ENCODE measurements at regions not wholly inside any gene's neighbourhood (a gene's known extent, or its start where the extent isn't known, plus 50 kb on each side); places are given as distances from the start of the nearest gene placed in this dataset.

- no peak for DNase-seq (ENCODE audit: low spot score)
These were observed 123.4 kb downstream of the CEBPB start for GRCh38 chr20:50313827-50314677.

DNA sequence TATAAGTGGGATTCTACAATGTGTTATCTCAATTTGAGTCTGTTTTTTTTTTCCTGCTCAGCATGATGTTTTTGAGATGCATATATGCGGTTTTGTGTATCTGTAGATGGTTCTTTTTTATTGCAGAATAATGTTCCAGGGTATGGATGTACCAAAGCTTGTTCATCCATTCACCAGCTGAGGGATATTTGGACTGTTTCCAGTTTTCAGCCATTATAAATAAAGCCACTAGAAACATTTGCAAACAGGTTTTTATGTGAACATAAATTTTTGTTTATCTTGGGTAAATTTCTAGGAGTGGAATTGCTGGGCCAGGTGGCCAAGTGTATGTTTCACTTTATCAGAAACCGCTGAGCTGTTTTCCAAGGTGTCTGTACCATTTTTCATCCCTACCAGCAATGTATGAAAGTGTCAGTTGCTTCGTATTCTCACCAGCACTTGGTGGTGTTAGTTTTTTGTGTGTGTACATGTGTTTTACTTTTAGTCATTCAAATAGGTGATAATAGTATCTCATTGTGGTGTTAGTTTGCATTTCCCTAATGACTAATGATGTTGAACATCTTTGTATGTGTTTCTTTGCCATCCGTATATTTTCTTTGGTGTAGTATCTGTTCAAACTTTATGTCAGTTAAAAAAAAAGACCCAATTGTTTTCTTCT, 124.2 kb downstream of the CEBPB start:
- no peak for DNase-seq (ENCODE audit: low spot score)

DNA sequence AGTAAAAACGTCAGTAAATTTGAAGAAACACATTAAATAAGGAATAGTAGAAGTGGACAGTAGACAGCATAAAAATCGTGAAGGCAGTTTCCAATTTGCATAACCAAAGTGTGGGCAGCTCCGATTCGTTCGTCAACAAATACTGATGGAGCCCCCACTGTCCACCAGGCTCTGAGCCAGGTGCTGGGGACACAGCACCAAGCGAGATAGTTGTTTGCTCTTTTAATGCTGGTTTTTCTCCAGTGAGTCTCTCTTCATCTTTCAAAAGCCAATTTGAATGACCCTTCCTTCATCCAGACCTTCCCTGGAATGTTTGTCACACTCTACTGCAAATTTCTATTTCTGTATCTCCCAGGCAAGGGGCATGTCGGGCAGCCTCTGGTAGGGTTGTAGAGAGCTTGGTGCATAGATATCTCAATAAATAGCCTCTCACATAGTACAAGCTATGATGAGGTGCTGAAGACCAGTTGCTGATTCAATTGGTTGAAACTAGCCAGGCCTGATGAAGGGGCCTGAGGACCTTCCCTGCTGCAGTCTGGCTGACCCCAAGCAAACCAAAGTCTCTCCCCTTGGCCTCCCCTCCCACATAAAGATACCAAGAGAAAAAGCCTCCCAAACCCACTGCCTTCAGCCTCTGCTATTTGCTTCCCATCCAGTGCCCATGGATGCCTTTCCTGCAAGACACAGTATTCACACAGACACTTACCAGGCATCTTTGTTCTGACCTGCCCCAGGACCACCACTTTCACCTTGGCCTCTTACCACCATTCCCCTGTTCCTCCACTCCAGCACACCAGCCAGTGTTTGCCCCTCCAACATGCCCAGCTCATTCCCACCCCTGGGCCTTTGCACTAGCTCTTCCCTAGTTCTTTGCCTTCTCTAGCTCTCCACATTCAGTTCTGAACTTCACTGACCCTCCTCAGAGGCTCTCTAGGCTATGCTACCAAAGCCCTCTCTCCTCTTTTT, 125.2 kb downstream of the CEBPB start:
- no peak for DNase-seq (ENCODE audit: low spot score)

GRCh38 chr20:50317116-50317515, 126.5 kb downstream of the CEBPB start:
- no peak for DNase-seq (ENCODE audit: low spot score)

DNA sequence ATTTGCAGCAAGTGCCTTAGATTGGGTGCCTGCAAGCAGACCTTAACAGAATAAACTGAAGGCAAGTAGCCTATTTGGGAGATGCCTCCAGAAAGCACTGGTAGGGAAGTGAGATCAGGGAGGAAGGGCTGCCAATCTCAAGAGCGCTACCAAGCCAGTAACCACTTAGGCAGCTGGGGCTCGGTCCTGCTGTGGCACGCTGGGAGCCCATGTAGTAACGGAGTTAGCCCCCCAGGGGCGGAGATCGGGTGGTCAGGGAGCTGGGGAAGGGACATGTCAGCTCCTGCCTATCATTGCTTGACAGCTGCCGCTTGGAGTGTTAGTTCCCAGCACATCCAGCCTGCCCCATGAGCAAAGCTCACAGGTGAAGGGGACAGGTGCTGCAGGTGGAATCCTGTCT, 127.0 kb downstream of the CEBPB start:
- DNase-seq (ENCODE audit: low spot score): no peak

DNA sequence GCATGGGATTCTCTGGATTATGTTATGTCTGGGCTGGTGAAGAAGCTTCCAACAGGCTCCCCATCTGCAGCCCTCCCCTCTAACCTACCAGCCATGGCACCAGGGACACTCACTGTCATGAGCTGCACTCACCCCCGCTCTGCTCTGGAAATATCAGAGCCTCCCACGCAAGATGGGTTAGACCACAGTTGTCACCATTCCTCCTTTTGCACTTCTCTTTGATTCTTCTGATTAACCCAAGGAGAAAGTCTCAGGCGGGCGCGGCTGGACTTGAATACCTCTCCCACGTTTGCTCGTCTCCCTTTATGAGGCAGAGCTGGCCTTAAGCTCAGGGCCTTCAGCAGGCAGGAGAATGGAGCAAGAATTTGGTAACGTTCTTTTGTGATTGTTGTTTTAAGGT, 128.1 kb downstream of the CEBPB start:
- no peak for DNase-seq (ENCODE audit: low spot score)

DNA sequence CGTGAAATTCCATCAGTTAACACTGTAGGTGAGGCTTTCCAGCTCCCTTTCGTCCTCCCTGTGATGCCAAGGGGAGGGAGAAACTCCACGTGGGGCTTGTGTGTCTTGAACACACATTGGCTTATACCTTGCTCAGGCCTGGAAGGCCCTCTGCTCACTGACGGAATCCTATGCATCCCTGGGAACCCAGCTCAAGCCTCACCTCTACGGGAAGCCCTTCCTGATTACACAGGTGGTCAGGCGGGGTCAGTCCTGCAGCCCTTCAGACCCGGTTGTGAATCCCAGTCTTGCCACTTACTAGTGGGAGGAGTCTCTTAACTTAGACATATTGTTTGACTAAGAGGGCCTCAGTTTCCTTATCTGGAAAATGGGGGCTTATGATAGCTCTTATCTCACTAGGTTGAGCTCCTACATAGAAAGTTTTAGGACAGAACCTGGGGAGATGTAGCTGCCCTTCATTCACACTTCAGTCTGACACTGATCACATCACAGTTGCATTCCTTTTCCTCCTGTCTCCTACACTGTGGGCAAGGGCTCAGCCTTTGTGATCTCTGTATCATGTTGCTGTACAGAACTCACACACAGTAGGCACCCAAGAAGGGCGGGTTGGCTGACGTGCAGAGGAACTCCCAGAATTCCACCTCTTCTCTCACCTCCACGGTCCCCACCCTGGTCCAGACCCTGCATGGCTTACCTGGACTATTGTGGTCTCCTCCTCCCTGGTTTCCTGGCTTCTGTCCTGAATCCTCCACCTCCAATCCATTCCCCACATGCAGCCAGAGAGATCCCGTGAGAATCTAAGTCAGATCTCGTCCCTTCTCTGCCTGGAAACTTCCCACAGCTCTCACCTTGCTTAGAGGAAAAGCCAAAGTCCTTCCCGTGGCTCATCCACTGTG, 129.6 kb downstream of the CEBPB start:
- no peak for DNase-seq (ENCODE audit: low spot score)

DNA sequence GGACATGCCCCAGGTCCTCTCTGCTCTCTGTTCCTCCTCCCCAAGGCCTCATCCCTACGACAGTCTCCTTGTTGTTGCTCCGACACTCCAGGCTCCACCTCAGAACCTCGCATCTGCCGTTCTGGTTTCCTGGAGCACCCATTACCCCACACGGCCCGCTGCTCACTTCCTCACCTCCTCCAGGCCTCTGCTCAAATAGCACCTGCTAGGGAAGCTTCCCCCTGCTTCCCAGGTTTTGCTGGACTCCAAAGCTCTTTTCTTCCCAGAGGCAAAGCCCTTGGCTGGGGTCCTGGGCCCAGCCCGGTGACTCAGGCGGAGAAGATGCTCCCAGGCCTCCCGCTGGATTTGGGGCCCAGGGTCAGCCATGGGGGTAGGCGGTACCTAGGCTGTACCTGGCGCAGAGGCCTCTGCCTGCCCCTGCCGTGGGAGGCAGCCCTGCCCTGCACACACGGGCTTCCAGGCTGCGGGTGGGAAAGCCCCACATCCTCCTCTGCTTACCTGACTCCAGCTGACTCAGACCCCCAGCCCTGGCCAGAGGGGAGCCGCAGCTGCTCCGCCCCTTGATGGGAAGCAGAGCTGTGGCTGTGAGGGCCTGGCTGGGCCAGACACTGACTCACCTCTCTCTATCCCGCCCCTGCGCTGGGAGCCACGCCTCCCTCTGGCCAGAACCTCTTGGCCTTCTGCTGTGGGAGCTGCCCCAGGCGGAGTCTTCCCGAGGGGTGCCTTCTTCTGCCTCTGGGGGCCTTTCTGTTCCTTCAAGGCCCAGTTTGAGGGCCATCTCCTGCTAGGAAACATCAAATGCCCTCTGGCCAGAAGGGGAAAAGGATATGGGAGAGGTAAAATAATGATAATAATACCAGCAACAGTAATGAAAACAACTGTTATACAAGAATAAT, 130.5 kb downstream of the CEBPB start:
- no peak for DNase-seq (ENCODE audit: low spot score)

DNA sequence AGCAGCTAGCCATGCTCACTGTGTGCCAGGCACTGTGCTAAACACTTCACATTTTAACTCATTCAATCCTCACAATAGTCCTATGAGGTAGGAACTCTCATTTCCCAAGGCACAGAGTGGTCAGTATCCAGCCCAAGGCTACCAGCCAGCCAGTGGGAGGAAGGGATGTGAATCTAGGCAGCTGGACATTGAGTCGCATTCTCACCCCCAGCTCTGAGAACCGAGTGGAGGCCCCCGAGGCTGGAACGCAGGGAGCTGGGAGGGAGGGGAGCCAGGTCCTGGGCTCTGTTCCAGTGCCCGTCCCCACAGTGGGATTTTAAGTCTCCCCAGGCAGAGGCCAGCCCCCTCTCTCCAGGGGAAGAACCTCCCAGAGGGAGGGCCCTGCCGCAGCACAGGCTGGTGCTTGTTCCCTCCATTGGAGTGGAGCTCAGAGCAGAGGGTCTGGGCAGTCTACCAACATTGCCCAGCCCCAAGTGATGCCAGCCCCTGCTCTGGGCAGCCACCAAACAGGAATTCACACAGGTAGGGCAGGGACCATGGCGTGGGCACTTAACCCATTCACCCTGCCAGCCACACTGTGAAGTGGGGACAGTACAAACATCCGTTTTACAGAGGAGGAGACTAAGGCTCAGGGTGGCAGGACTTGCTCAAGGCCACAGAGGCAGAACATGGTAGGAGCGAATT, 131.3 kb downstream of the CEBPB start:
- DNase-seq (ENCODE audit: low spot score): no peak

GRCh38 chr20:50322703-50323131, 132.1 kb downstream of the CEBPB start:
- no peak for DNase-seq (ENCODE audit: low spot score)

GRCh38 chr20:50323209-50323608, 132.6 kb downstream of the CEBPB start:
- no peak for DNase-seq (ENCODE audit: low spot score)

DNA sequence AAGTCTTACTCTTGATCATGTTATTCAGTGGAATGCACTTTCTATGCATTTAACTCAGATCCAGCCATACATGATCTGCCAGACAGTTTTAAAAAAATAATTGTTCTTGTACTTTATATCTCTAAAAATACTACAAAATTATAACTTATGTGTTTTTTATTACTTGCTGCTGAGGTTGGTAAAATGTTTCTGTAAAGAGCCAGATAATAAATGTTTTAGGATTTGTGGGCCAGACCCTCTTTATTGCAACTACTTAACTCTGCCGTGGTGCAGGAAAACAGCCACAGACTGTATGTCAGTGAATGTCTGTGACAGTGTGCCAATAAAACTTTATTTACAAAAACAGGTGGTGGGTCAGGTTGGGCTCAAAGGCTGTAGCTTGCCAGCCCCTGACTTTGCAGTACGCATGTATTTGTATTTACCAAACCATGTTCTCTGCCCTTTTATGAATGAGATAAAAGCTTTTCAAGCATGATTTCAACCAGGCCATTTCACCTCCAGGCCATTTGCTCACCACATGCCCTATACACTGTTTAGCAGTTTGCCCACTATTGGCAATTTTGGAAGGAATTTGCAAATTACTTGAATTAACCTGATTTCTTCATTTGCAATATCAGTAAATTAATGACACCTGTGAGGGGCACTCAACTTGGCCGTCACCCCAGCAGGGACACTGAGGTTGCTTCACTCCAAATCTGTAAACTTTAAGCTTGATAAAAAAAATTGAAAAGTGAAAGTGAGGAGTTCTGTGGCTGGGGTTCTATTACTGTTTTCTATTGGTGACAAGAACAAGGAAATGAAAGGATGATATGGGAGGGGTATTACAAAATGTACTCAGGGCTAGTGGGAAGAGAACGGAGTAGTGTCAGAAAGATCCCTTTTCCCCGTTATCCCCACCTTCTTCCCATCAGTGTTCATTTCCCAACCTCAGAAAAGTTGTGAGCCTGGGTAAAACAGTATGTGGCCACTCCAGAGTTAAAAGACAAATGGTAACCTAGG, 133.4 kb downstream of the CEBPB start:
- DNase-seq (ENCODE audit: low spot score): no peak

GRCh38 chr20:50325215-50325614, 134.6 kb downstream of the CEBPB start:
- no peak for DNase-seq (ENCODE audit: low spot score)

DNA sequence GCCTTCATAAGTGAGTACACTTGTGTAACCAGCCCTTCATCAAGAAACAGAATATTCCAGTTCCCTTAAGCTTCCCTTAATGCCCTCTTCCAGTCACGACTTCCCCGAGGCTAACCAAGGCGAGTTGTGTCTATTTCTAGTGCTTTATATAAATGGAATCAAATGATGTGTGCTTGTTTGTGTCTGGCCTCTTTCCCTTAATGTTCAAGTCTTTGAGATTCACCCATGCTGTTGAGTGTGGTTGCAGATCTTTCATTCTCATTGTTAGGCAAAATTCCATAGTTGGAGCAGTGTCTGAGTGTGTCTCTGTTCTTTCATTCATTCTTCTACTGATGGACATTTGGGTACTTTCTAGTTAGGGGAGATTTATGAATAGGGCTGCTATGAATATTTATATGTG, 135.0 kb downstream of the CEBPB start:
- no peak for DNase-seq (ENCODE audit: low spot score)

- no peak for DNase-seq (ENCODE audit: low spot score)
These were observed 137.0 kb downstream of the CEBPB start for GRCh38 chr20:50327666-50328065.

DNA sequence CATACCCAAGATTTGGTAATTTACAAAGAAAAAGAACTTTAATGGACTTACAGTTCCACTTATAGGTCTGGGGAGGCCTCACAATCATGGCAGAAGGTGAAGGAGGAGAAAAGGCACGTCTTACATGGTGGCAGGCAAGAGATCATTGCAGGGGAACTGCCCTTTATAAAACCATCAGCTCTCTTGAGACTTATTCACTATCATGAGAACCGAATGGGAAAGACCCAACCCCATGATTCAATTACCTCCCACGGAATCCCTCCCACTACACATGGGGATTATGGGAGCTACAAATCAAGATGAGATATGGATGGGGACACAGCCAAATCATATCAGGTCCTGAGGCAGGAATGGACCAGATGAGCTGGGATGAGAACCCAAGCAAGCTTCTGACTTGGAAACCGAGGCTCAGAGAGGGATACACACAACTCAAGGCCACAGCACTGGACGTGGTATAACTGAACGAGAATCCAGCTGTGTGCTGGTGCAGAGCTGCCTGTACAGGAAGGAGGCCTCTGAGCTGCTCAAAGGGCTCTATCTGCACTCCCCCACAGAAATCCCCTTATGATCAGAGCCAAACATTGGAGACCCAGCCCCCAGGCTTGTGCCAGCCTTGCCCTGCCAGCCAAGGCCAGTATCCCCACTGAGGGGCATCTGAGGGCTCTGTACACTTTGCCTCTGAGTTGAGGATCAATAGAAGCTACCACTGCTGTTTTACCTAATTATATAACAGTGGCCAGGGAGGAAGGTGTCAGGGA, 137.8 kb downstream of the CEBPB start:
- no peak for DNase-seq (ENCODE audit: low spot score)

GRCh38 chr20:50328996-50329898, 138.6 kb downstream of the CEBPB start:
- no peak for DNase-seq (ENCODE audit: low spot score)

Data from germinal center (tissue), 1 donor.